ENCODE measurements at regions not wholly inside any gene's neighbourhood (a gene's known extent, or its start where the extent isn't known, plus 50 kb on each side); places are given as distances from the start of the nearest gene placed in this dataset.

GRCh38 chr1:208868554-208868953, 624.4 kb upstream of the PLXNA2 start:
- TF ChIP-seq CTCF (conservative IDR thresholded peaks at IDR 0.05 in 1 of 2, IDR thresholded peaks at IDR 0.05 in 1 of 2; ENCODE audit: extremely low read depth in 1 of 2, insufficient read depth in 1 of 2, low read depth in 1 of 2, low read length in 2 of 2) (no peak), EZH2 (IDR thresholded peaks at IDR 0.05; ENCODE audit: borderline replicate concordance, low read length) (no peak)
